Caco-2 (cell line): ENCODE measurements at regions not wholly inside any gene's neighbourhood (a gene's known extent, or its start where the extent isn't known, plus 50 kb on each side); places are given as distances from the start of the nearest gene placed in this dataset.

ENCODE experiments used
- BruUV-seq: library from RNA; stranded (reverse); fragments of 400-500 nt; replicated peaks from 2 replicates; lab custom pipeline; 2021; lab: Mats Ljungman, UMichigan
- CTCF ChIA-PET: fragments of 300-600 bp; sonication (Branson Sonifier 250); formaldehyde crosslinking; loops from one replicate; lab custom pipeline; 2022; ENCODE audit warnings: antibody characterized with exemption; lab: Charles Lee
- POLR2A ChIA-PET: fragments of 300-600 bp; sonication (Branson Sonifier 250); formaldehyde crosslinking; loops from one replicate; lab custom pipeline; 2022; ENCODE audit warnings: antibody characterized with exemption; lab: Charles Lee
- DNase-seq, 2 experiments: peaks; one replicate each; pipeline versions ENCODE4 v3.0.0 to v3.0.0-alpha.2; 2020 to 2022
- H3K27me3 ChIP-seq: replicated peaks from 2 replicates; pipeline ENCODE4 v1.6.0; 2011; ENCODE audit warnings: low read length; ENCODE audit not compliant: control insufficient read depth, insufficient read depth
- H3K36me3 ChIP-seq: 2 replicates; pipeline ENCODE4 v1.5.1; 2011; ENCODE audit warnings: low read length; ENCODE audit not compliant: control insufficient read depth, insufficient read depth
- H3K4me1 ChIP-seq: fragments of 250-450 bp; sonication (Bioruptor Pico); 2 replicates; pipeline ENCODE4 v1.5.1; 2020; ENCODE audit warnings: mild to moderate bottlenecking
- H3K4me3 ChIP-seq: 2 replicates; pipeline ENCODE4 v1.5.1; 2011; ENCODE audit warnings: low read depth, mild to moderate bottlenecking, control low read depth, low read length
- H3K9me3 ChIP-seq: fragments of 250-450 bp; sonication (Bioruptor Pico); 2 replicates; pipeline ENCODE4 v1.5.1; 2020; ENCODE audit warnings: mild to moderate bottlenecking, moderate library complexity
- H3K27ac Mint-ChIP-seq: one replicate; pipeline ENCODE4 v1.8.0; 2022; ENCODE audit warnings: mixed read lengths; ENCODE audit not compliant: unreplicated experiment
- H3K27me3 Mint-ChIP-seq: one replicate; pipeline ENCODE4 v1.8.0; 2022; ENCODE audit warnings: mixed read lengths; ENCODE audit not compliant: insufficient read depth, unreplicated experiment
- H3K36me3 Mint-ChIP-seq: one replicate; pipeline ENCODE4 v1.8.0; 2022; ENCODE audit warnings: mild to moderate bottlenecking, mixed read lengths; ENCODE audit not compliant: insufficient read depth, unreplicated experiment
- H3K4me1 Mint-ChIP-seq: one replicate; pipeline ENCODE4 v1.8.0; 2022; ENCODE audit warnings: low read depth, mixed read lengths; ENCODE audit not compliant: unreplicated experiment
- H3K4me3 Mint-ChIP-seq: one replicate; pipeline ENCODE4 v1.8.0; 2022; ENCODE audit warnings: mild to moderate bottlenecking, moderate library complexity, mixed read lengths; ENCODE audit not compliant: unreplicated experiment
- H3K9me3 Mint-ChIP-seq: one replicate; pipeline ENCODE4 v1.8.0; 2022; ENCODE audit warnings: mixed read lengths; ENCODE audit not compliant: unreplicated experiment
- CTCF ChIP-seq, 2 experiments: fragments of 200-600 bp in 1 of 2; IDR thresholded peaks; 1 replicate in 1 of 2; 2 replicates in 1 of 2; pipeline versions ENCODE4 v1.5.1 to v1.8.0; 2011 to 2022; ENCODE audit warnings: antibody characterized with exemption in 1 of 2, control low read depth in 1 of 2, inconsistent platforms in 1 of 2, low read depth in 1 of 2, low read length in 1 of 2, mild to moderate bottlenecking in 1 of 2, moderate library complexity in 1 of 2; ENCODE audit not compliant: insufficient read depth in 1 of 2, severe bottlenecking in 1 of 2, unreplicated experiment in 1 of 2
- intact Hi-C: fragments of 100-400 bp; cut with micrococcal nuclease; formaldehyde crosslinking; loops from one replicate; pipeline ENCODE4 v1.10.0; 2022; ENCODE audit not compliant: unreplicated experiment

GRCh38 chr1:4056422-4056821 lies 156.3 kb upstream of the C1orf174 start:
- ChIA-PET CTCF (no interaction called here), POLR2A (no interaction called here)
- Mint-ChIP-seq H3K4me3 (no peak overlapping the region), H3K36me3 (no peaks in the 10 kb centered on the region), H3K27me3 (peaks cover 7% of the 10 kb centered on the region), H3K9me3 (no peaks in the 10 kb centered on the region), H3K27ac (no peak overlapping the region), H3K4me1 (no peaks in the 10 kb centered on the region)
- intact Hi-C loops = no loop called here
- no peaks in the 10 kb centered on the region for H3K36me3 ChIP-seq
- H3K27me3 ChIP-seq = no peaks in the 10 kb centered on the region
- no TSS peak for BruUV-seq
- H3K4me3 ChIP-seq = no peak overlapping the region
- no peak for DNase-seq
- no peak for TF ChIP-seq CTCF (IDR thresholded peaks at IDR 0.05; ENCODE audit: insufficient read depth in 1 of 2, low read depth in 1 of 2, low read length in 1 of 2, severe bottlenecking in 1 of 2, unreplicated experiment in 1 of 2)
- no peaks in the 10 kb centered on the region for H3K4me1 ChIP-seq
- no peaks in the 10 kb centered on the region for H3K9me3 ChIP-seq

DNA sequence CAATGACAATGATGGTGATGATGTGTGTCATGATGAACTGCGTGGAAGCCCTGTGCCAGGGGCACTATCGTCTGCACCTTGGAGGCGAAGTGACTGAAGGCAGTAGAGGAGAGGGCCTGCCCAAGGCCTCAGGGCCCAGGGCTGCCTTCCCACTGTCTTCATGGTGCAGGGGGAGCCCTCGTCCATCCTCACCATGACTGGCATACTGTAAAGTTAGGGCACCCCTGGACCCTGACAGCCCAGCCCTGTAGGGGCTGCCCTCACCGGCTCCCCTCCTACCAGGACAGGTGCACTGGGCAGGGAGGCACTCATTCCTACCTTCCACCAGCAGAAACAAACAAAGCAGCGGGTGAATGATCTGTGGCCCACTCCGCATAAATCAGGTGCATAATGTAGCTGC lies 156.9 kb upstream of the C1orf174 start:
- Histone ChIP-seq H3K4me1 (no peaks in the 10 kb centered on the region), H3K27me3 (no peaks in the 10 kb centered on the region), H3K36me3 (no peaks in the 10 kb centered on the region), H3K4me3 (no peak overlapping the region), H3K9me3 (no peaks in the 10 kb centered on the region)
- Mint-ChIP-seq H3K36me3 (no peaks in the 10 kb centered on the region), H3K27me3 (peaks cover 7% of the 10 kb centered on the region), H3K9me3 (no peaks in the 10 kb centered on the region), H3K4me1 (no peaks in the 10 kb centered on the region), H3K27ac (no peak overlapping the region), H3K4me3 (no peak overlapping the region)
- BruUV-seq = no TSS peak
- ChIA-PET CTCF (no interaction called here), POLR2A (no interaction called here)
- DNase-seq = no peak
- intact Hi-C loops = no loop called here
- TF ChIP-seq CTCF (IDR thresholded peaks at IDR 0.05; ENCODE audit: insufficient read depth in 1 of 2, low read depth in 1 of 2, low read length in 1 of 2, severe bottlenecking in 1 of 2, unreplicated experiment in 1 of 2) = no peak

- Mint-ChIP-seq H3K4me1 (no peaks in the 10 kb centered on the region), H3K9me3 (no peaks in the 10 kb centered on the region), H3K27me3 (peaks cover 5% of the 10 kb centered on the region), H3K36me3 (no peaks in the 10 kb centered on the region), H3K4me3 (no peak overlapping the region), H3K27ac (no peak overlapping the region)
- Histone ChIP-seq H3K36me3 (no peaks in the 10 kb centered on the region), H3K4me3 (no peak overlapping the region), H3K4me1 (no peaks in the 10 kb centered on the region), H3K27me3 (no peaks in the 10 kb centered on the region), H3K9me3 (no peaks in the 10 kb centered on the region)
- intact Hi-C loops = no loop called here
- POLR2A ChIA-PET = no interaction called here
- no peak for DNase-seq
- CTCF ChIA-PET = no interaction called here
- BruUV-seq = no TSS peak
- TF ChIP-seq CTCF (IDR thresholded peaks at IDR 0.05; ENCODE audit: insufficient read depth in 1 of 2, low read depth in 1 of 2, low read length in 1 of 2, severe bottlenecking in 1 of 2, unreplicated experiment in 1 of 2) = no peak
These were observed 157.5 kb upstream of the C1orf174 start for GRCh38 chr1:4057603-4058002.
